IMR-90 (cell line): ENCODE measurements at regions not wholly inside any gene's neighbourhood (a gene's known extent, or its start where the extent isn't known, plus 50 kb on each side); places are given as distances from the start of the nearest gene placed in this dataset.

Experiments
- ATAC-seq: fragments of 200-7000 bp; cut with Tn5 transposase; 2 replicates; pipeline ENCODE4 v1.9.1; 2020; ENCODE audit warnings: low read depth, mild to moderate bottlenecking, moderate library complexity
- BruUV-seq: library from RNA; stranded (reverse); fragments of 400-500 nt; replicated peaks from 2 replicates; lab custom pipeline; 2021; lab: Mats Ljungman, UMichigan
- CTCF ChIA-PET: fragments of 300-600 bp; formaldehyde crosslinking; extraction: SDS; loops from one replicate; lab custom pipeline; 2021; ENCODE audit warnings: antibody characterized with exemption; lab: Yijun Ruan, JAX
- POLR2A ChIA-PET: fragments of 300-600 bp; sonication (Branson Sonifier 250); formaldehyde crosslinking; loops from one replicate; lab custom pipeline; 2022; ENCODE audit warnings: antibody characterized with exemption; ENCODE audit not compliant: unreplicated experiment; lab: Charles Lee
- DNase-seq: peaks from one replicate; pipeline ENCODE4 v3.0.0; 2013
- H2AFZ ChIP-seq: replicated peaks from 2 replicates; pipeline ENCODE3; 2013; ENCODE audit warnings: low read length, mild to moderate bottlenecking; ENCODE audit not compliant: poor library complexity
- H2AK5ac ChIP-seq: 2 replicates; pipeline ENCODE4 v1.6.1; 2013; ENCODE audit warnings: low read depth, low read length, inconsistent platforms
- H2AK9ac ChIP-seq: replicated peaks from 2 replicates; pipeline ENCODE3; 2013; ENCODE audit warnings: mild to moderate bottlenecking, low read depth, low read length, moderate library complexity; ENCODE audit not compliant: poor library complexity
- H2BK120ac ChIP-seq: 2 replicates; pipeline ENCODE4 v1.6.1; 2013; ENCODE audit warnings: low read depth, low read length, inconsistent platforms
- H2BK15ac ChIP-seq: 3 replicates; pipeline ENCODE4 v1.6.1; 2013; ENCODE audit warnings: low read depth, low read length, inconsistent platforms
- H2BK20ac ChIP-seq: 2 replicates; pipeline ENCODE4 v1.6.1; 2013; ENCODE audit warnings: low read depth, mild to moderate bottlenecking, inconsistent platforms, low read length, moderate library complexity
- H2BK5ac ChIP-seq: 2 replicates; pipeline ENCODE4 v1.6.1; 2013; ENCODE audit warnings: mild to moderate bottlenecking, low read depth, low read length, inconsistent platforms; ENCODE audit not compliant: poor library complexity, severe bottlenecking
- H3K14ac ChIP-seq: replicated peaks from 2 replicates; pipeline ENCODE4 v1.6.1; 2013; ENCODE audit warnings: low read depth, low read length, inconsistent platforms
- H3K18ac ChIP-seq: 2 replicates; pipeline ENCODE4 v1.6.1; 2013; ENCODE audit warnings: low read depth, low read length, control low read depth
- H3K23ac ChIP-seq: 2 replicates; pipeline ENCODE4 v1.6.1; 2013; ENCODE audit warnings: low read depth, low read length, inconsistent platforms
- H3K27ac ChIP-seq: 2 replicates; pipeline ENCODE4 v1.5.1; 2013; ENCODE audit warnings: mild to moderate bottlenecking, control low read depth, low read length; ENCODE audit not compliant: insufficient read depth
- H3K27me3 ChIP-seq: 2 replicates; pipeline ENCODE4 v1.6.1; 2013; ENCODE audit warnings: low read length; ENCODE audit not compliant: control insufficient read depth, insufficient read depth
- H3K36me3 ChIP-seq: 2 replicates; pipeline ENCODE4 v1.6.1; 2013; ENCODE audit warnings: low read length, mixed read lengths; ENCODE audit not compliant: control insufficient read depth, insufficient read depth
- H3K4ac ChIP-seq: 2 replicates; pipeline ENCODE4 v1.6.1; 2013; ENCODE audit warnings: low read depth, low read length, inconsistent platforms
- H3K4me1 ChIP-seq: 2 replicates; pipeline ENCODE4 v1.6.1; 2013; ENCODE audit warnings: low read length, mixed read lengths; ENCODE audit not compliant: control insufficient read depth, insufficient read depth
- H3K4me2 ChIP-seq: 2 replicates; pipeline ENCODE4 v1.6.1; 2013; ENCODE audit warnings: low read depth, mild to moderate bottlenecking, control low read depth, low read length, moderate library complexity
- H3K4me3 ChIP-seq: 2 replicates; pipeline ENCODE4 v1.5.1; 2013; ENCODE audit warnings: low read depth, mild to moderate bottlenecking, control low read depth, low read length, moderate library complexity; ENCODE audit not compliant: insufficient read depth
- H3K56ac ChIP-seq: 2 replicates; pipeline ENCODE4 v1.6.1; 2013; ENCODE audit warnings: low read length, inconsistent platforms; ENCODE audit not compliant: insufficient read depth; ENCODE audit errors: extremely low read depth
- H3K79me1 ChIP-seq, 2 experiments: 2 replicates each; pipeline ENCODE4 v1.6.1; 2013; ENCODE audit warnings: low read length in 2 of 2, inconsistent platforms in 1 of 2, low read depth in 1 of 2
- H3K9ac ChIP-seq: 2 replicates; pipeline ENCODE4 v1.6.1; 2013; ENCODE audit warnings: low read depth, low read length, control low read depth
- H3K9me1 ChIP-seq: 2 replicates; pipeline ENCODE4 v1.6.1; 2013; ENCODE audit warnings: low read length, inconsistent platforms; ENCODE audit not compliant: insufficient read depth
- H3K9me3 ChIP-seq: 2 replicates; pipeline ENCODE4 v1.6.1; 2013; ENCODE audit warnings: low read length; ENCODE audit not compliant: control insufficient read depth, insufficient read depth
- H4K20me1 ChIP-seq: 2 replicates; pipeline ENCODE4 v1.6.1; 2013; ENCODE audit warnings: low read length, inconsistent platforms; ENCODE audit not compliant: insufficient read depth
- H4K5ac ChIP-seq: 2 replicates; pipeline ENCODE4 v1.6.1; 2013; ENCODE audit warnings: mild to moderate bottlenecking, low read depth, low read length, control low read depth
- H4K8ac ChIP-seq, 2 experiments: 2 replicates each; pipeline ENCODE4 v1.6.1; 2013; ENCODE audit warnings: low read depth in 2 of 2, low read length in 2 of 2, control low read depth in 1 of 2, inconsistent platforms in 1 of 2
- H4K91ac ChIP-seq: 2 replicates; pipeline ENCODE4 v1.6.1; 2013; ENCODE audit warnings: low read depth, low read length, inconsistent platforms; ENCODE audit not compliant: insufficient read depth
- BHLHE40 ChIP-seq: fragments of 150-350 bp; IDR thresholded peaks from 2 replicates; pipeline ENCODE4 v1.6.1; 2016; ENCODE audit warnings: mild to moderate bottlenecking, low read depth, low read length
- CEBPB ChIP-seq: IDR thresholded peaks from 2 replicates; pipeline ENCODE4 v1.6.1; 2012; ENCODE audit warnings: low read depth, low read length, improper control_type of control experiment
- CHD1 ChIP-seq: IDR thresholded peaks from 2 replicates; pipeline ENCODE4 v1.6.1; 2012; ENCODE audit warnings: low read depth, low read length, improper control_type of control experiment
- ELK1 ChIP-seq: fragments of 150-350 bp; IDR thresholded peaks from 2 replicates; pipeline ENCODE4 v1.6.1; 2016; ENCODE audit warnings: low read depth, mild to moderate bottlenecking, low read length, moderate library complexity, borderline replicate concordance
- FOS ChIP-seq: fragments of 150-350 bp; IDR thresholded peaks from 2 replicates; pipeline ENCODE4 v1.6.1; 2016; ENCODE audit warnings: low read depth, low read length
- MAFK ChIP-seq: IDR thresholded peaks from 2 replicates; pipeline ENCODE4 v1.6.1; 2012; ENCODE audit warnings: low read depth, low read length, improper control_type of control experiment
- MAZ ChIP-seq: IDR thresholded peaks from 2 replicates; pipeline ENCODE4 v1.6.1; 2012; ENCODE audit warnings: low read depth, mild to moderate bottlenecking, low read length, improper control_type of control experiment, moderate library complexity, borderline replicate concordance
- MXI1 ChIP-seq: IDR thresholded peaks from 2 replicates; pipeline ENCODE4 v1.6.1; 2012; ENCODE audit warnings: low read depth, mild to moderate bottlenecking, low read length, moderate library complexity, borderline replicate concordance
- NFE2L2 ChIP-seq: fragments of 150-350 bp; IDR thresholded peaks from 2 replicates; pipeline ENCODE4 v1.6.1; 2016; ENCODE audit warnings: low read depth, mild to moderate bottlenecking, low read length
- POLR2A ChIP-seq: IDR thresholded peaks from 2 replicates; pipeline ENCODE4 v1.6.1; 2012; ENCODE audit warnings: mild to moderate bottlenecking, low read depth, low read length
- RAD21 ChIP-seq: IDR thresholded peaks from 2 replicates; pipeline ENCODE4 v1.6.1; 2012; ENCODE audit warnings: low read length, improper control_type of control experiment
- RCOR1 ChIP-seq: IDR thresholded peaks from 2 replicates; pipeline ENCODE4 v1.6.1; 2012; ENCODE audit warnings: mild to moderate bottlenecking, low read length, improper control_type of control experiment; ENCODE audit not compliant: insufficient replicate concordance
- RFX5 ChIP-seq: IDR thresholded peaks from 2 replicates; pipeline ENCODE4 v1.8.0; 2012; ENCODE audit warnings: low read depth, mild to moderate bottlenecking, low read length, moderate library complexity
- SMC3 ChIP-seq: fragments of 150-350 bp; IDR thresholded peaks from 2 replicates; pipeline ENCODE4 v1.6.1; 2016; ENCODE audit warnings: low read depth, mild to moderate bottlenecking, antibody characterized with exemption, low read length, moderate library complexity
- USF2 ChIP-seq: fragments of 150-350 bp; IDR thresholded peaks from 2 replicates; pipeline ENCODE4 v1.6.1; 2017; ENCODE audit warnings: mild to moderate bottlenecking, antibody characterized with exemption, low read length, low read depth
- WGBS, 2 experiments: methylation state at CpG; one replicate each; pipeline versions ENCODE4 v1.1.5 to v1.1.7; 2013; ENCODE audit warnings: missing lambda C conversion rate in 2 of 2; ENCODE audit not compliant: insufficient read length in 1 of 2; ENCODE audit errors: extremely low coverage in 2 of 2; 5-methylcytosine and 5-hydroxymethylcytosine counted together
- dilution Hi-C: fragments of 300-500 bp; cut with HindIII; formaldehyde crosslinking; loops from one replicate; pipeline ENCODE4 v1.14.3; 2018; ENCODE audit warnings: low sequenced_read_pairs; ENCODE audit not compliant: unreplicated experiment
- in situ Hi-C: fragments of 300-500 bp; cut with MboI; formaldehyde crosslinking; loops from 3 replicates; pipeline ENCODE4 v1.14.3; 2019; ENCODE audit warnings: low sequenced_read_pairs, inconsistent platforms, mixed read lengths
- intact Hi-C: fragments of 100-400 bp; cut with micrococcal nuclease; formaldehyde crosslinking; loops from 2 replicates; pipeline ENCODE4 v1.10.0; 2022
- TF ChIP-seq, protein P1 (sequence below): conservative IDR thresholded peaks from 2 replicates; pipeline ENCODE4 v1.5.1; 2012; ENCODE audit warnings: mild to moderate bottlenecking, low read depth, low read length, improper control_type of control experiment

DNA sequence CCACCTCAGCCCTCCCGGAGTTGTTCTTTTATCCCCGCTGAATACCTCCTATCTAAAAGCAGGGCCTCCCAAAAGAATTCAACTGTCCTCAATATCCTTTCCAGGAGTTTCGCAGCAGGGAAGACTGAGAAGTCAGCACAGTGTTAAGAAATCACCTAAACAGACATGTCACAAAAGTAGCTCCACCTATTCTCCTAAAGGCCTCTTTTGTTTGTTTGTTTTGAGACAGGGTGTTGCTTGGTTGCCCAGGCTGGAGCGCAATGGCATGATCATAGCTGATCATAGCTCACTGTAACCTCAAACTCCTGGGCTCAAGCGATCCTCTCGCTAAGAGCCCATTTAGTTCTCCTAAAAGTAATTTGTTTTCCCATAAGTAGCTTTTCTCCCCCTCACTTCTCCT lies 53.8 kb downstream of the TEX44 start:
- Histone ChIP-seq H4K5ac (no peak overlapping the region), H2BK5ac (no peak overlapping the region), H3K36me3 (no peaks in the 10 kb centered on the region), H3K14ac (no peak overlapping the region), H3K4ac (no peak overlapping the region), H2BK20ac (no peak overlapping the region), H3K79me1 (no peaks in the 10 kb centered on the region), H3K27me3 (no peaks in the 10 kb centered on the region), H3K9me3 (no peaks in the 10 kb centered on the region), H4K8ac (no peak overlapping the region), H3K9ac (no peak overlapping the region), H3K27ac (no peak overlapping the region), H2BK15ac (no peak overlapping the region), H3K4me3 (no peak overlapping the region), H2AK9ac (no peak overlapping the region), H4K91ac (no peak overlapping the region), H3K23ac (no peak overlapping the region), H2AFZ (no peak overlapping the region), H3K4me2 (no peak overlapping the region), H3K18ac (no peak overlapping the region), H2BK120ac (no peak overlapping the region), H3K56ac (no peak overlapping the region), H3K4me1 (peaks cover 6% of the 10 kb centered on the region), H2AK5ac (no peak overlapping the region), H4K20me1 (no peaks in the 10 kb centered on the region), H3K9me1 (peaks cover 7% of the 10 kb centered on the region; the same call in 1 of the 2 replicates)
- WGBS, 2 experiments = 100% methylated on average over 1 of the region's 6 CpGs; no CpG with 5 or more reads in 1 of the 2 experiments
- in situ Hi-C loops = no loop called here
- ChIA-PET CTCF (interaction anchor here (0.6 kb wide), 1 partner anchor 15 kb away, joined by 3 read pairs; no protein-coding TSS in a partner anchor), POLR2A (no interaction called here)
- TF ChIP-seq SMC3 = no peak
- TF ChIP-seq RFX5 = no peak
- no peak for TF ChIP-seq MXI1
- no peak for TF ChIP-seq CEBPB
- no peak for TF ChIP-seq RAD21
- no peak for TF ChIP-seq FOS
- TF ChIP-seq, protein P1, sequence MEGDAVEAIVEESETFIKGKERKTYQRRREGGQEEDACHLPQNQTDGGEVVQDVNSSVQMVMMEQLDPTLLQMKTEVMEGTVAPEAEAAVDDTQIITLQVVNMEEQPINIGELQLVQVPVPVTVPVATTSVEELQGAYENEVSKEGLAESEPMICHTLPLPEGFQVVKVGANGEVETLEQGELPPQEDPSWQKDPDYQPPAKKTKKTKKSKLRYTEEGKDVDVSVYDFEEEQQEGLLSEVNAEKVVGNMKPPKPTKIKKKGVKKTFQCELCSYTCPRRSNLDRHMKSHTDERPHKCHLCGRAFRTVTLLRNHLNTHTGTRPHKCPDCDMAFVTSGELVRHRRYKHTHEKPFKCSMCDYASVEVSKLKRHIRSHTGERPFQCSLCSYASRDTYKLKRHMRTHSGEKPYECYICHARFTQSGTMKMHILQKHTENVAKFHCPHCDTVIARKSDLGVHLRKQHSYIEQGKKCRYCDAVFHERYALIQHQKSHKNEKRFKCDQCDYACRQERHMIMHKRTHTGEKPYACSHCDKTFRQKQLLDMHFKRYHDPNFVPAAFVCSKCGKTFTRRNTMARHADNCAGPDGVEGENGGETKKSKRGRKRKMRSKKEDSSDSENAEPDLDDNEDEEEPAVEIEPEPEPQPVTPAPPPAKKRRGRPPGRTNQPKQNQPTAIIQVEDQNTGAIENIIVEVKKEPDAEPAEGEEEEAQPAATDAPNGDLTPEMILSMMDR = no peak
- TF ChIP-seq NFE2L2 = no peak
- TF ChIP-seq ELK1 = no peak
- TF ChIP-seq BHLHE40 = no peak
- TF ChIP-seq MAFK = no peak
- no peak for TF ChIP-seq POLR2A
- TF ChIP-seq USF2 = no peak
- TF ChIP-seq MAZ = no peak
- no peak for TF ChIP-seq CHD1
- TF ChIP-seq RCOR1 = no peak
- dilution Hi-C loops = no loop called here
- ATAC-seq (no peak), DNase-seq (no peak)
- no TSS peak for BruUV-seq
- intact Hi-C loops = no loop called here
